GM23338 (cell line): ENCODE measurements at regions not wholly inside any gene's neighbourhood (a gene's known extent, or its start where the extent isn't known, plus 50 kb on each side); places are given as distances from the start of the nearest gene placed in this dataset.

Experiments used
- ATAC-seq: fragments of 200-7000 bp; cut with Tn5 transposase; 3 replicates; pipeline ENCODE4 v1.9.1; 2020
- DNase-seq: peaks from one replicate; pipeline ENCODE4 v3.0.0-alpha.2; 2015; ENCODE audit warnings: low spot score
- H2AFZ ChIP-seq: fragments of 200-600 bp; sonication (generic); 2 replicates; pipeline ENCODE4 v1.8.0; 2016; ENCODE audit warnings: antibody characterized with exemption, mild to moderate bottlenecking, moderate library complexity
- H3F3A ChIP-seq: fragments of 200-600 bp; sonication (generic); replicated peaks from 2 replicates; pipeline ENCODE4 v1.8.0; 2017; ENCODE audit warnings: antibody characterized with exemption, mixed run types, low read depth
- H3K27ac ChIP-seq: fragments of 200-600 bp; sonication (generic); 2 replicates; pipeline ENCODE4 v1.6.1; 2016; ENCODE audit warnings: low read depth
- H3K27me3 ChIP-seq: fragments of 200-600 bp; sonication (generic); 2 replicates; pipeline ENCODE4 v1.8.0; 2016; ENCODE audit warnings: mild to moderate bottlenecking, mixed run types, moderate library complexity; ENCODE audit not compliant: insufficient read depth
- H3K36me3 ChIP-seq: fragments of 200-600 bp; sonication (generic); 2 replicates; pipeline ENCODE4 v1.8.0; 2016; ENCODE audit warnings: mild to moderate bottlenecking; ENCODE audit not compliant: insufficient read depth
- H3K4me1 ChIP-seq: fragments of 200-600 bp; sonication (generic); 2 replicates; pipeline ENCODE4 v1.8.0; 2016; ENCODE audit warnings: mild to moderate bottlenecking, moderate library complexity; ENCODE audit not compliant: insufficient read depth
- H3K4me2 ChIP-seq: fragments of 200-600 bp; sonication (generic); 2 replicates; pipeline ENCODE4 v1.7.1; 2017; ENCODE audit warnings: mixed run types
- H3K4me3 ChIP-seq: fragments of 200-600 bp; sonication (generic); 2 replicates; pipeline ENCODE4 v1.6.1; 2016; ENCODE audit warnings: mixed run types
- H3K79me2 ChIP-seq: fragments of 200-600 bp; sonication (generic); replicated peaks from 2 replicates; pipeline ENCODE4 v1.8.0; 2017; ENCODE audit warnings: mild to moderate bottlenecking; ENCODE audit not compliant: insufficient read depth
- H3K9me2 ChIP-seq: fragments of 200-600 bp; sonication (generic); 2 replicates; pipeline ENCODE4 v1.8.0; 2017; ENCODE audit not compliant: insufficient read depth
- H4K20me1 ChIP-seq: fragments of 200-600 bp; sonication (generic); replicated peaks from 2 replicates; pipeline ENCODE4 v1.8.0; 2017; ENCODE audit warnings: mild to moderate bottlenecking; ENCODE audit not compliant: insufficient read depth
- H3K27ac Mint-ChIP-seq: 2 replicates; pipeline ENCODE4 v1.8.0; 2020; ENCODE audit warnings: inconsistent platforms, mild to moderate bottlenecking, moderate library complexity, mixed read lengths
- H3K27me3 Mint-ChIP-seq: 3 replicates; pipeline ENCODE4 v1.8.0; 2022; ENCODE audit warnings: low read depth, mild to moderate bottlenecking, moderate library complexity, mixed read lengths, inconsistent platforms; ENCODE audit not compliant: insufficient read depth, poor library complexity
- H3K36me3 Mint-ChIP-seq: 3 replicates; pipeline ENCODE4 v1.8.0; 2021; ENCODE audit warnings: low read depth, mild to moderate bottlenecking, inconsistent platforms, moderate library complexity, mixed read lengths
- H3K4me1 Mint-ChIP-seq: 3 replicates; pipeline ENCODE4 v1.8.0; 2020; ENCODE audit warnings: mild to moderate bottlenecking, inconsistent platforms, mixed read lengths
- H3K4me3 Mint-ChIP-seq: 3 replicates; pipeline ENCODE4 v1.8.0; 2021; ENCODE audit warnings: moderate library complexity, mild to moderate bottlenecking, inconsistent platforms, mixed read lengths
- H3K9me3 Mint-ChIP-seq: 3 replicates; pipeline ENCODE4 v1.8.0; 2020; ENCODE audit warnings: moderate library complexity, mild to moderate bottlenecking, inconsistent platforms, mixed read lengths
- CREB1 ChIP-seq: fragments of 250-450 bp; sonication (Bioruptor Pico); IDR thresholded peaks from 2 replicates; pipeline ENCODE4 v1.5.0; 2020; ENCODE audit warnings: low read depth, mild to moderate bottlenecking, moderate library complexity
- CTCF ChIP-seq, 2 experiments: fragments of 200-600 bp in 1 of 2; sonication (generic) in 1 of 2; conservative IDR thresholded peaks; 2 replicates each; pipeline versions ENCODE4 v1.5.1 to v1.6.1; 2016 to 2017; ENCODE audit warnings: antibody characterized with exemption in 2 of 2, low read depth in 2 of 2, mild to moderate bottlenecking in 2 of 2, moderate library complexity in 1 of 2
- EZH2 ChIP-seq: fragments of 200-600 bp; sonication (generic); IDR thresholded peaks from one replicate; pipeline ENCODE4 v1.8.0; 2017; ENCODE audit warnings: antibody characterized with exemption, mild to moderate bottlenecking, low read depth; ENCODE audit not compliant: unreplicated experiment
- EZH2phosphoT487 ChIP-seq: fragments of 200-600 bp; sonication (generic); IDR thresholded peaks from one replicate; pipeline ENCODE4 v1.8.1; 2018; ENCODE audit warnings: antibody characterized with exemption; ENCODE audit not compliant: unreplicated experiment
- JUNB ChIP-seq: IDR thresholded peaks from one replicate; pipeline ENCODE4 v1.6.1; 2016; ENCODE audit warnings: antibody characterized with exemption; ENCODE audit not compliant: unreplicated experiment
- NANOG ChIP-seq: IDR thresholded peaks from 2 replicates; pipeline ENCODE4 v1.6.1; 2016; ENCODE audit warnings: antibody characterized with exemption, borderline replicate concordance
- POLR2AphosphoS5 ChIP-seq: IDR thresholded peaks from 2 replicates; pipeline ENCODE4 v1.6.1; 2016; ENCODE audit warnings: antibody characterized with exemption, low read depth
- REST ChIP-seq: IDR thresholded peaks from one replicate; pipeline ENCODE4 v1.6.1; 2018; ENCODE audit warnings: antibody characterized with exemption; ENCODE audit not compliant: unreplicated experiment
- STAT1 ChIP-seq: IDR thresholded peaks from one replicate; pipeline ENCODE4 v1.6.1; 2016; ENCODE audit warnings: antibody characterized with exemption; ENCODE audit not compliant: unreplicated experiment
- ZNF114 ChIP-seq: fragments of 250-450 bp; sonication (Bioruptor Pico); IDR thresholded peaks from 2 replicates; pipeline ENCODE4 v1.5.0; 2020; ENCODE audit warnings: mild to moderate bottlenecking, moderate library complexity
- ZNF331 ChIP-seq: fragments of 250-450 bp; sonication (Bioruptor Pico); IDR thresholded peaks from 2 replicates; pipeline ENCODE4 v1.5.0; 2020; ENCODE audit warnings: low read depth, mild to moderate bottlenecking, moderate library complexity
- ZNF462 ChIP-seq: fragments of 250-450 bp; sonication (Bioruptor Pico); IDR thresholded peaks from 2 replicates; pipeline ENCODE4 v1.5.0; 2020; ENCODE audit warnings: mild to moderate bottlenecking, moderate library complexity
- TF ChIP-seq, protein P1 (sequence below): IDR thresholded peaks from 2 replicates; pipeline ENCODE4 v1.6.1; 2016; ENCODE audit warnings: antibody characterized with exemption

DNA sequence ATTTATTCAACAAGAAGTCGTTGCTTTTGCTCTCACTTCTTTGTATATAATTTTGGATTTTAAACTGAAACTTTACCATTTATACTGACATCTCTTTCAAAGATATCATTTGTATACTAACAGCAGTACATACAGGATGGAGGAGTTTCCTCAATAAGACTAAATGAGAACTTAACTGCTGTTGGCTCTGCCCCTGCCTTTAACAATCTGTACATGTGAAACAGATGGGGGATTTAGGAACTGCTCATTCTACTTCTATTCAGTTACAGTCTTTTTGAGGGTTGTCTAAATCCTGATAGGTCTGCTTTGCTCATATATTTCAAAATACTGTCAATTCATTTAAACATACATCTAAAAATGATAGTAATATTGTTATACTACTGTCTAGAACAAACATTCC lies 663.2 kb downstream of the ADGRL2 start:
- H3K4me1 ChIP-seq: no peaks in the 10 kb centered on the region
- peaks cover 5% of the 10 kb centered on the region for H3K4me1 Mint-ChIP-seq
- no peaks in the 10 kb centered on the region for H3K9me3 Mint-ChIP-seq
- no peak overlapping the region for H3K4me3 ChIP-seq
- no peak overlapping the region for H3K27ac Mint-ChIP-seq
- TF ChIP-seq ZNF331: no peak
- TF ChIP-seq STAT1: no peak
- TF ChIP-seq EZH2: no peak
- no peak for TF ChIP-seq EZH2phosphoT487
- TF ChIP-seq ZNF462 (CRISPR knock-in tag): no peak
- TF ChIP-seq CTCF (conservative IDR thresholded peaks at IDR 0.05; ENCODE audit: low read depth in 2 of 2): no peak
- TF ChIP-seq JUNB: no peak
- TF ChIP-seq ZNF114 (CRISPR knock-in tag): no peak
- no peak for TF ChIP-seq CREB1 (CRISPR knock-in tag)
- TF ChIP-seq NANOG: no peak
- no peak for TF ChIP-seq POLR2AphosphoS5
- TF ChIP-seq, protein P1, sequence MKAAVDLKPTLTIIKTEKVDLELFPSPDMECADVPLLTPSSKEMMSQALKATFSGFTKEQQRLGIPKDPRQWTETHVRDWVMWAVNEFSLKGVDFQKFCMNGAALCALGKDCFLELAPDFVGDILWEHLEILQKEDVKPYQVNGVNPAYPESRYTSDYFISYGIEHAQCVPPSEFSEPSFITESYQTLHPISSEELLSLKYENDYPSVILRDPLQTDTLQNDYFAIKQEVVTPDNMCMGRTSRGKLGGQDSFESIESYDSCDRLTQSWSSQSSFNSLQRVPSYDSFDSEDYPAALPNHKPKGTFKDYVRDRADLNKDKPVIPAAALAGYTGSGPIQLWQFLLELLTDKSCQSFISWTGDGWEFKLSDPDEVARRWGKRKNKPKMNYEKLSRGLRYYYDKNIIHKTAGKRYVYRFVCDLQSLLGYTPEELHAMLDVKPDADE: no peak
- no peak for TF ChIP-seq REST
- no peak overlapping the region for H3K4me3 Mint-ChIP-seq
- DNase-seq (no peak), ATAC-seq (no peak)
- H3K27me3 Mint-ChIP-seq: no peaks in the 10 kb centered on the region
- no peaks in the 10 kb centered on the region for H3K27me3 ChIP-seq
- no peaks in the 10 kb centered on the region for H3K9me2 ChIP-seq
- H3F3A ChIP-seq: no peaks in the 10 kb centered on the region
- H2AFZ ChIP-seq: no peak overlapping the region
- H3K36me3 ChIP-seq: no peaks in the 10 kb centered on the region
- no peaks in the 10 kb centered on the region for H3K79me2 ChIP-seq
- no peak overlapping the region for H3K4me2 ChIP-seq
- H4K20me1 ChIP-seq: no peaks in the 10 kb centered on the region
- H3K27ac ChIP-seq: no peak overlapping the region
- no peaks in the 10 kb centered on the region for H3K36me3 Mint-ChIP-seq
